ENCODE measurements at regions not wholly inside any gene's neighbourhood (a gene's known extent, or its start where the extent isn't known, plus 50 kb on each side); places are given as distances from the start of the nearest gene placed in this dataset.

- H3K4me3 ChIP-seq (ENCODE audit: low read depth, low read length), result no peak overlapping the region
- TF ChIP-seq CTCF (IDR thresholded peaks at IDR 0.05; ENCODE audit: insufficient read depth, low read depth, low read length), result no peak
- DNase-seq (ENCODE audit: low read depth), result no peak
These were observed 534.7 kb upstream of the RAB6C start for GRCh38 chr2:129444751-129445150.

- no peak for TF ChIP-seq CTCF (IDR thresholded peaks at IDR 0.05; ENCODE audit: insufficient read depth, low read depth, low read length)
- no peak for DNase-seq (ENCODE audit: low read depth)
- H3K4me3 ChIP-seq (ENCODE audit: low read depth, low read length), result no peak overlapping the region
These were observed 522.8 kb upstream of the RAB6C start for GRCh38 chr2:129456691-129457090.

GRCh38 chr2:129457277-129457818 is 522.1 kb upstream of the RAB6C start:
- DNase-seq (ENCODE audit: low read depth), result no peak
- no peak for TF ChIP-seq CTCF (IDR thresholded peaks at IDR 0.05; ENCODE audit: insufficient read depth, low read depth, low read length)
- H3K4me3 ChIP-seq (ENCODE audit: low read depth, low read length), result no peak overlapping the region

GRCh38 chr2:129458006-129458405 is 521.5 kb upstream of the RAB6C start:
- TF ChIP-seq CTCF (IDR thresholded peaks at IDR 0.05; ENCODE audit: insufficient read depth, low read depth, low read length), result no peak
- no peak overlapping the region for H3K4me3 ChIP-seq (ENCODE audit: low read depth, low read length)
- no peak for DNase-seq (ENCODE audit: low read depth)

GRCh38 chr2:129458436-129458835 is 521.0 kb upstream of the RAB6C start:
- no peak for TF ChIP-seq CTCF (IDR thresholded peaks at IDR 0.05; ENCODE audit: insufficient read depth, low read depth, low read length)

GRCh38 chr2:129459200-129459876 is 520.1 kb upstream of the RAB6C start:
- no peak for TF ChIP-seq CTCF (IDR thresholded peaks at IDR 0.05; ENCODE audit: insufficient read depth, low read depth, low read length)
- no peak overlapping the region for H3K4me3 ChIP-seq (ENCODE audit: low read depth, low read length)
- no peak for DNase-seq (ENCODE audit: low read depth)

More at GRCh38 chr2:129458436-129458835, 521.0 kb upstream of the RAB6C start:
- DNase-seq (ENCODE audit: low read depth), result no peak
- H3K4me3 ChIP-seq (ENCODE audit: low read depth, low read length), result no peak overlapping the region

GRCh38 chr2:129459881-129460280 is 519.6 kb upstream of the RAB6C start:
- no peak for DNase-seq (ENCODE audit: low read depth)
- no peak overlapping the region for H3K4me3 ChIP-seq (ENCODE audit: low read depth, low read length)
- no peak for TF ChIP-seq CTCF (IDR thresholded peaks at IDR 0.05; ENCODE audit: insufficient read depth, low read depth, low read length)

All from fibroblast of villous mesenchyme (primary cell).